HL-60 (cell line): ENCODE measurements at regions not wholly inside any gene's neighbourhood (a gene's known extent, or its start where the extent isn't known, plus 50 kb on each side); places are given as distances from the start of the nearest gene placed in this dataset.

Source experiments
- DNase-seq, 2 experiments: peaks; one replicate each; pipeline ENCODE4 v3.0.0-alpha.2; 2010 to 2020; ENCODE audit warnings: low read depth in 1 of 2, low spot score in 1 of 2
- H3K27ac ChIP-seq: fragments of 250-450 bp; sonication (Bioruptor Pico); replicated peaks from 2 replicates; pipeline ENCODE4 v1.5.1; 2020; ENCODE audit warnings: mild to moderate bottlenecking, moderate library complexity
- H3K27me3 ChIP-seq: fragments of 250-450 bp; sonication (Bioruptor Pico); 2 replicates; pipeline ENCODE4 v1.5.1; 2021; ENCODE audit warnings: mild to moderate bottlenecking, moderate library complexity; ENCODE audit not compliant: insufficient read depth, poor library complexity, severe bottlenecking
- H3K4me3 ChIP-seq: replicated peaks from 2 replicates; pipeline ENCODE4 v1.5.1; 2011; ENCODE audit warnings: mild to moderate bottlenecking, control low read depth, low read length; ENCODE audit not compliant: insufficient read depth
- CTCF ChIP-seq: IDR thresholded peaks from one replicate; pipeline ENCODE4 v1.5.1; 2011; ENCODE audit warnings: low read length, control low read depth, inconsistent platforms; ENCODE audit not compliant: insufficient read depth
- GABPA ChIP-seq: IDR thresholded peaks from 2 replicates; pipeline ENCODE4 v1.6.1; 2012; ENCODE audit warnings: low read depth
- POLR2AphosphoS5 ChIP-seq: IDR thresholded peaks from 2 replicates; pipeline ENCODE4 v1.6.1; 2012; ENCODE audit warnings: low read depth
- REST ChIP-seq: IDR thresholded peaks from 2 replicates; pipeline ENCODE4 v1.6.1; 2012; ENCODE audit warnings: low read depth; ENCODE audit not compliant: insufficient replicate concordance
- SPI1 ChIP-seq: IDR thresholded peaks from 2 replicates; pipeline ENCODE4 v1.6.1; 2012; ENCODE audit warnings: low read depth, mild to moderate bottlenecking, borderline replicate concordance

- no peak for DNase-seq
- no peaks in the 10 kb centered on the region for H3K27me3 ChIP-seq
- TF ChIP-seq GABPA (no peak), SPI1 (no peak), POLR2AphosphoS5 (no peak), CTCF (no peak), REST (no peak)
- H3K27ac ChIP-seq = no peak overlapping the region
- no peak overlapping the region for H3K4me3 ChIP-seq
Observed at GRCh38 chr4:4729206-4729605, 130.3 kb upstream of the MSX1 start.

- Histone ChIP-seq H3K27ac (no peak overlapping the region), H3K4me3 (no peak overlapping the region), H3K27me3 (no peaks in the 10 kb centered on the region)
- DNase-seq = no peak
- TF ChIP-seq CTCF (no peak), SPI1 (no peak), GABPA (no peak), REST (no peak), POLR2AphosphoS5 (no peak)
Observed at GRCh38 chr4:4727536-4727935, 131.9 kb upstream of the MSX1 start.

- Histone ChIP-seq H3K27ac (no peak overlapping the region), H3K4me3 (no peak overlapping the region), H3K27me3 (no peaks in the 10 kb centered on the region)
- TF ChIP-seq REST = no peak
- no peak for TF ChIP-seq GABPA
- no peak for TF ChIP-seq SPI1
- no peak for TF ChIP-seq POLR2AphosphoS5
- TF ChIP-seq CTCF = no peak
- peak in 1 of 2 experiments; percentile 11 for DNase-seq
Observed at GRCh38 chr4:4726051-4726450, 133.4 kb upstream of the MSX1 start.
